ENCODE measurements at regions not wholly inside any gene's neighbourhood (a gene's known extent, or its start where the extent isn't known, plus 50 kb on each side); places are given as distances from the start of the nearest gene placed in this dataset.

- no peak for DNase-seq (ENCODE audit: low spot score)
Observed at GRCh38 chr6:156126535-156126934, 650.6 kb upstream of the ARID1B start.

- DNase-seq (ENCODE audit: low spot score): no peak
Observed at GRCh38 chr6:156125844-156126243, 651.3 kb upstream of the ARID1B start.

- no peak for DNase-seq (ENCODE audit: low spot score)
Observed at GRCh38 chr6:156123731-156124130, 653.4 kb upstream of the ARID1B start.

- no peak for DNase-seq (ENCODE audit: low spot score)
Observed at GRCh38 chr6:156121973-156122372, 655.2 kb upstream of the ARID1B start.

- no peak for DNase-seq (ENCODE audit: low spot score)
Observed at GRCh38 chr6:156114541-156114940, 658.9 kb upstream of the NOX3 start.

GRCh38 chr6:156113631-156114030, 658.0 kb upstream of the NOX3 start:
- DNase-seq (ENCODE audit: low spot score): no peak

- DNase-seq (ENCODE audit: low spot score): no peak
Observed at GRCh38 chr6:156111913-156112312, 656.3 kb upstream of the NOX3 start.

GRCh38 chr6:156110249-156110648, 654.6 kb upstream of the NOX3 start:
- no peak for DNase-seq (ENCODE audit: low spot score)

GRCh38 chr6:156109713-156110112, 654.1 kb upstream of the NOX3 start:
- no peak for DNase-seq (ENCODE audit: low spot score)

GRCh38 chr6:156107624-156108101, 652.0 kb upstream of the NOX3 start:
- no peak for DNase-seq (ENCODE audit: low spot score)

- no peak for DNase-seq (ENCODE audit: low spot score)
Observed at GRCh38 chr6:156102129-156102528, 646.5 kb upstream of the NOX3 start.

- DNase-seq (ENCODE audit: low spot score): no peak
Observed at GRCh38 chr6:156098839-156099238, 643.2 kb upstream of the NOX3 start.

GRCh38 chr6:156087487-156087886, 631.8 kb upstream of the NOX3 start:
- no peak for DNase-seq (ENCODE audit: low spot score)

GRCh38 chr6:156082012-156082411, 626.4 kb upstream of the NOX3 start:
- no peak for DNase-seq (ENCODE audit: low spot score)

- DNase-seq (ENCODE audit: low spot score): no peak
Observed at GRCh38 chr6:156080371-156080770, 624.7 kb upstream of the NOX3 start.

- DNase-seq (ENCODE audit: low spot score): no peak
Observed at GRCh38 chr6:156068881-156069280, 613.2 kb upstream of the NOX3 start.

- DNase-seq (ENCODE audit: low spot score): no peak
Observed at GRCh38 chr6:156065849-156066248, 610.2 kb upstream of the NOX3 start.

GRCh38 chr6:156062091-156062563, 606.5 kb upstream of the NOX3 start:
- DNase-seq (ENCODE audit: low spot score): no peak

GRCh38 chr6:156061465-156061864, 605.8 kb upstream of the NOX3 start:
- no peak for DNase-seq (ENCODE audit: low spot score)

GRCh38 chr6:156060013-156060412, 604.4 kb upstream of the NOX3 start:
- DNase-seq (ENCODE audit: low spot score): no peak

- no peak for DNase-seq (ENCODE audit: low spot score)
Observed at GRCh38 chr6:156058356-156058755, 602.7 kb upstream of the NOX3 start.

- DNase-seq (ENCODE audit: low spot score): no peak
Observed at GRCh38 chr6:156057869-156058268, 602.2 kb upstream of the NOX3 start.

GRCh38 chr6:156056085-156056484, 600.4 kb upstream of the NOX3 start:
- no peak for DNase-seq (ENCODE audit: low spot score)

GRCh38 chr6:156053626-156054025, 598.0 kb upstream of the NOX3 start:
- no peak for DNase-seq (ENCODE audit: low spot score)

All from GM03348 (cell line).